ENCODE measurements at regions not wholly inside any gene's neighbourhood (a gene's known extent, or its start where the extent isn't known, plus 50 kb on each side); places are given as distances from the start of the nearest gene placed in this dataset.
"Not testable (repeated sequence)": the region's sequence is repeated elsewhere in the genome, so short reads cannot be mapped to it uniquely, and the experiment has no call there.

DNA sequence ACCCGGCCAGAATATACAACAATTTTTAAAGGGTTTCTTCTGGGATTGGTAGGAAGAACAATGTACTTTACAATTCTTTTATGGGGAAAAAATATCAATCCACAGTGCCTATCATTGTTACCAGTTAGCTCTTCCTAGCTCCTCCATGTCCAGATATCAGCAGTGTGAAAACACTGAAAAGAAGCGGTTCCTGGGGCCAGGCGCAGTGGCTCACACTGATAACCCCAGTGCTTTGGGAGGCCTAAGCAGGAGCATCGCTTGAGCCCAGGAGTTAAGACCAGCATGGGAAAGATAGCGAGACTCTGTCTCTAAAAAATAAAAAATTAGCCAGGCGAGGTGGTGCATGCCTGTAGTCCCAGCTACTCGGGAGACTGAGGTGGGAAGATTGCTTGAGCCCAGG, 114.5 kb upstream of the VOPP1 start:
- TF ChIP-seq, protein P1, sequence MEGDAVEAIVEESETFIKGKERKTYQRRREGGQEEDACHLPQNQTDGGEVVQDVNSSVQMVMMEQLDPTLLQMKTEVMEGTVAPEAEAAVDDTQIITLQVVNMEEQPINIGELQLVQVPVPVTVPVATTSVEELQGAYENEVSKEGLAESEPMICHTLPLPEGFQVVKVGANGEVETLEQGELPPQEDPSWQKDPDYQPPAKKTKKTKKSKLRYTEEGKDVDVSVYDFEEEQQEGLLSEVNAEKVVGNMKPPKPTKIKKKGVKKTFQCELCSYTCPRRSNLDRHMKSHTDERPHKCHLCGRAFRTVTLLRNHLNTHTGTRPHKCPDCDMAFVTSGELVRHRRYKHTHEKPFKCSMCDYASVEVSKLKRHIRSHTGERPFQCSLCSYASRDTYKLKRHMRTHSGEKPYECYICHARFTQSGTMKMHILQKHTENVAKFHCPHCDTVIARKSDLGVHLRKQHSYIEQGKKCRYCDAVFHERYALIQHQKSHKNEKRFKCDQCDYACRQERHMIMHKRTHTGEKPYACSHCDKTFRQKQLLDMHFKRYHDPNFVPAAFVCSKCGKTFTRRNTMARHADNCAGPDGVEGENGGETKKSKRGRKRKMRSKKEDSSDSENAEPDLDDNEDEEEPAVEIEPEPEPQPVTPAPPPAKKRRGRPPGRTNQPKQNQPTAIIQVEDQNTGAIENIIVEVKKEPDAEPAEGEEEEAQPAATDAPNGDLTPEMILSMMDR (conservative IDR thresholded peaks at IDR 0.05 in 1 of 2, IDR thresholded peaks at IDR 0.05 in 1 of 2; ENCODE audit: low read depth in 1 of 2, low read length in 2 of 2), result not testable (repeated sequence)
- TF ChIP-seq EZH2 (IDR thresholded peaks at IDR 0.05; ENCODE audit: low read length, missing control alignments), result not testable (repeated sequence)

Measured in fibroblast of lung (primary cell).